ENCODE measurements at regions not wholly inside any gene's neighbourhood (a gene's known extent, or its start where the extent isn't known, plus 50 kb on each side); places are given as distances from the start of the nearest gene placed in this dataset.

GRCh38 chr1:113269168-113269963 lies 120.9 kb upstream of the MAGI3 start:
- TF ChIP-seq, protein P1, sequence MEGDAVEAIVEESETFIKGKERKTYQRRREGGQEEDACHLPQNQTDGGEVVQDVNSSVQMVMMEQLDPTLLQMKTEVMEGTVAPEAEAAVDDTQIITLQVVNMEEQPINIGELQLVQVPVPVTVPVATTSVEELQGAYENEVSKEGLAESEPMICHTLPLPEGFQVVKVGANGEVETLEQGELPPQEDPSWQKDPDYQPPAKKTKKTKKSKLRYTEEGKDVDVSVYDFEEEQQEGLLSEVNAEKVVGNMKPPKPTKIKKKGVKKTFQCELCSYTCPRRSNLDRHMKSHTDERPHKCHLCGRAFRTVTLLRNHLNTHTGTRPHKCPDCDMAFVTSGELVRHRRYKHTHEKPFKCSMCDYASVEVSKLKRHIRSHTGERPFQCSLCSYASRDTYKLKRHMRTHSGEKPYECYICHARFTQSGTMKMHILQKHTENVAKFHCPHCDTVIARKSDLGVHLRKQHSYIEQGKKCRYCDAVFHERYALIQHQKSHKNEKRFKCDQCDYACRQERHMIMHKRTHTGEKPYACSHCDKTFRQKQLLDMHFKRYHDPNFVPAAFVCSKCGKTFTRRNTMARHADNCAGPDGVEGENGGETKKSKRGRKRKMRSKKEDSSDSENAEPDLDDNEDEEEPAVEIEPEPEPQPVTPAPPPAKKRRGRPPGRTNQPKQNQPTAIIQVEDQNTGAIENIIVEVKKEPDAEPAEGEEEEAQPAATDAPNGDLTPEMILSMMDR (IDR thresholded peaks at IDR 0.05), result no peak
- no peak for TF ChIP-seq ZFX (IDR thresholded peaks at IDR 0.05; ENCODE audit: borderline replicate concordance)
